HG03159 (cell line): ENCODE measurements at regions not wholly inside any gene's neighbourhood (a gene's known extent, or its start where the extent isn't known, plus 50 kb on each side); places are given as distances from the start of the nearest gene placed in this dataset.

Experiments used
- ATAC-seq: cut with Tn5 transposase; IDR thresholded peaks from one replicate; pipeline ENCODE4 v1.9.1; 2021; ENCODE audit warnings: mild to moderate bottlenecking, moderate library complexity; ENCODE audit not compliant: unreplicated experiment

DNA sequence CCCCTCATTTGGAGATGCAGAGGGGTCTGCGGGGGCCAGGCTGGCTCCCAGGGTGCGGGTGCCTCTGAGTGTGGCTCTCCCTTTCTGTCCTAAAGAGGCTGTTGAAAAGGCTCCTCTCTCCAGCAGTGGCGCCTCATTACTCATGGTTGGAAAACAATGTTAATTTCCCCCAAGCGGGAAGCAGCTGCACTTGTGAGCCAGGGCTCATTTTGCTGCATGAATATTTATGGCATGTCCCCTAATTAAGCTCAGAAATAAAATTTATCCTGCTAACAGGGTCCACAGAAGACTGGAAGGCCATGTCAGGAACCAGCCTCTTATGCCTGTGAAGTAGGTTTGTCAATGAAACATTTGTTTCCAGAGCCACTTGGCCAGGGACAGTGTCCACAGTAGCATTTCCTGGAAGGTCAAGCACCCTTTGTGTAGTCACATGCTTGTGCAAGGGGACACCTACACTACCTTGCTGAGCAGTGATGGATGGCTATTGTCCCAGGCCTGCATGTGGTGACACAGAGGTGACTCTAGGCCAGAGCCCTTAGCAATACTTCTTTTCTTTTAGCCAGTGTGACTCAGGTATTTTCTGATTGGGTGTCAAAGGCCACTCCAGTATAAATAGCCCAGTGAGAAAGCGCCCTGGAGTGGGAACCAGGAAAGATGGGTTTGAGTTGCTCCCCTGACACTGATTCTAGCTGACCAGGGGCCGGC, 259.0 kb downstream of the FOXD2 start:
- ATAC-seq: no peak

DNA sequence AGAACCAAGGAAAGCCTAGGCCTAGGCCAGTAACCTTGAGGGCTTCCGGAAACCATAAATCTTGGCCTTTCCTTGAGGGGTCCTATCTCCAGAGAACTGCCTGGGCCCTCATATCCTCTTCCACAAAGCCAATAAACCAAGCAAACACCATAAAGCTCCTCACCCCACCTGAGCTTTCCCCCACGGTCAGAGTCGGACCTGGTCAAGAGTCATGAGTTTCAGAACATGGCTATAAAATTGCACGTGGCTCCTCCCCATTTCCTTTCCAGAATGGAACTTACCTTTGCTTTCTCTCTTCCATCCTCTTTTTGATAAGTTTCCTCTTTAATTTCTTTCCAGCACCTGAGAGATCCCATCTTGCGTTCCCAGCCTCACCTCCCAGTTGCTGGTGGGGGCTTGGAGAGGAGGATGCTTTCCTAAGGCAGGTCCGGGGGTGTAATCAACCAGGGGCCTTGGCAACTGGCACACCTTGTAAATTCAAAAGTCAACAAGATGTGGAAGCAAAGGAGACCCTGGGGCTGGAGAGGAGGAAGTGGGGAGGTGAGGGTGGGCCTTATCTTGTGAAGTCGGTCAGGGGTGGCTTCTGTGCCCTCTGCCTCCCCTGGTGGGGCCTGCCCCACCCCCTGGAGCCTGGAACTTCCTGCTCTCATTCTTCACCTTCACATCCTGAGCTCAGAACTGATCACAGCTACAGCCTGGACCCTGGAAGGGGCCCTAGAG, 259.9 kb downstream of the FOXD2 start:
- no peak for ATAC-seq

DNA sequence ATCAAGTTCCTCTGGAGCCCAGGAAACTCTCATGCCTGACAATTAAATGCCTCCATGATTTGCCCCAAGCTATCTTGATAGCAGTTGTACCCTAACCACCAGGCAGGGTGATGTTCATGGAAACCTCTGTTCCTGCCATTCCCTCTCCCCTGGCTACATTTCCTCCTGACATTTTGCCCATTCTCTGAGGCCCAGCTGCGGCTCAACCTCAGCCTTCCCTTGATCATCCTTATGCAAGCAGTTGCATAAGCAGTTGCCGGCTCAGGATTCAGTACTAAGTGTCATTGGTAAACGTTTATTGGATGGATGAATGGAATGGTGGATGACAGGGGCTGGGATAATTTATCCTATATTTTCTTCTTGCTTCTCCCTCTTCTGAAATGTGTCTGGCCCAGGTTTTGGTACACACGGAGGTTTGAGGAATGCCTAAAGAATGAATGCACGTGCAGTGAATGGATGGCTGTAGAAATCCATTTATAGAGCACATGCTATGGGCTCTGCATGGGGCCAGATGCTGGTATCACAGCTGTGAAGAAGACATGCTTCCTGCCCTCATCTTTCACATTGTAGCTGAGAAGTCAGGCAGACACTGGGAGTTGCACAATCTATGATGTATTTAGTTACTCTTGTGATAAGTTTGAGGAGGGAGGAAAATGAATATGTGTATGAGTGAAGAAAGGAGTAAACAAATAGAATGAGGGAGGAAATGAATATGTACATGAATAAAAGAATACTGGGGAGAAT, 261.8 kb downstream of the FOXD2 start:
- no peak for ATAC-seq

DNA sequence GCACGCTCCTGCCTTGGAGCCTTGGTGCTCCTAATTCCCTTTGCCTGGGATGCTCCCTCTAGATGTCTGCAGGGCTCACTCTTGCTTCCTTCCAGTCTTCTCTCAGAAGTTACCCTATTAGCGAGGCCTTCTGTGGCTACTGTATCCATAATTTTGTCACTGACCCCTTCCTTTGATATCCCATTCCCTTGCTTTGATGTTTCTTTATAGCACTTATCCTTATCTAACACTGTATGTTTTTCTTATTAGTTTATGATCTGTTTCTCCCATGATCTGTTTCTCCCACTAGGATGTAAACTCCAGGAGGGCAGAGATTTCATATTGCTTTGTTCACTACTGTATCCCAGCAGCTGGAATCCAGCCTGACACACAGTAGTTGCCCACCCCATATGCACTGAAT, 263.4 kb downstream of the FOXD2 start:
- no peak for ATAC-seq

GRCh38 chr1:47701741-47702515, 264.1 kb downstream of the FOXD2 start:
- ATAC-seq: no peak

- no peak for ATAC-seq
These were observed 265.4 kb downstream of the FOXD2 start for GRCh38 chr1:47703156-47703825.

DNA sequence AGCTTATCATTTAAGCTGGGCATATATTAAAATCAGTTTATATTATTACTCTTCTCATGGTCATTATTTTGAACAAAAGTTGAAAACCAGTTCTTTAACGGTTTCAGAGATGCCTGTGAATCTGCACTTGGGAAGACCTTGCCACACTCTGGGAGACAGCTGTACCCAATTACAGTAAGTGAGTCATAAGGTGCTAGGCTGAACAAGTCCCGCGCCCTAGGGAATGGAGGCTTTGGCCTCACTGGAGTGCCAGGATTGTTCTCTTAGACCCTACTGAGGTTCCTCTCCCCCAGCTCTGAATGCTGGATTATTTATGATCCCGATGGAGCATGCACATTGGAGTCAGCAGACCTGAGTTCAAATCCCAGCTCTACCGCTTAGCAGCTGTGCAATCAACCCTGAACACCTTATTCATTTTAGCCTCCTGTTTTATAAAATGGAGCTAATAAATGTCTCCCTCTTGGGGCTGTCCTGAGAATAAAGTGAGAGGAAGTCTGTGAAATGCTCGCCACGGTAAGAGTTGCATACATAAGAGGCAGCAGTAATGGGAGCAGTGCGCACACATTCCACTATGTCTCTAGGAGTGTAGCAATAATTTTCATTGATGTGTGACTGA, 266.2 kb downstream of the FOXD2 start:
- ATAC-seq: no peak

GRCh38 chr1:47705517-47706130, 267.8 kb downstream of the FOXD2 start:
- ATAC-seq: no peak

DNA sequence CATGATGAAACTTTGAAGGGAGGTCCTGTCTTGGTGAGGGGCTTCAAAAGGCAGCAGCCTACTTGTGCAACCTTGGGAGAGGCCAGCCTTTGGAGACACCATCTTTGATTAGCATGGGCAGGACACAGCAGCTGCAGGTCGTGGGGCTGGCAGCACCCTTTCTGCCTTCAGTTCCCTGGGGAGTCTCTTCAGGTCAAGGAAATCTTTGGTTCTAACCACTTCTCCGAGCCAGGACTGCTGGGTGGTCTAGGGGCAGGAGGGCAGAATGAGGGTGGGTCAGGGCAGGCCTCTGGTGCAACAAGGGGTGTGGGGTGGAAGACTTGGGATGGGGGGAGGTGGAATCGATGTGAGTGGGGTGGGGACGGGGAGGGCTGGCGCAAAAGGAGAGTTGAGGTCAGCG, 269.7 kb downstream of the FOXD2 start:
- no peak for ATAC-seq

DNA sequence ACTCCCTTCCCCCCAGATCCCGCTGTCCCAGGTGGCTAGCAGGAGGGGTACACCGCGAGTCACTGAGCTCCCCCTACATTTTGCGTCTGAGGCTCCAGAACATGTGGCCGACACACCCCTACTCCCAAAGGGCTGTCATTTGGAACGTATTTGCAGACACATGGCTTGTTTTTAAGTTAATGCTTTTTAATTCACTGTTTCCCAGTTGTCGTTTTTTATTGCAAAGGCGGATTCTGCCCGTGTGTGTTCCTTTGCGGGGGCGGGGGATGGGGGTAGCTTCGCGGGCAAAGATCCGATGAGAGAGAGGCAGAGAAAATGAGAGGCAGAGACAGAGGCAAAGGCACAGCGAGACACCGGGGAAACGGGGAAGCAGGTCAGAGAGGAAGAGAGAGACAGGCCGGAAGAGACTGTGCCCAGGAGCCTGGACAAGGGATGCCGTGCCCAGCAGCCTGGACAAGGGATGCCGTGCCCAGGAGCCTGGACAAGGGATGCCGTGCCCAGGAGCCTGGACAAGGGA, 270.2 kb downstream of the FOXD2 start:
- no peak for ATAC-seq

DNA sequence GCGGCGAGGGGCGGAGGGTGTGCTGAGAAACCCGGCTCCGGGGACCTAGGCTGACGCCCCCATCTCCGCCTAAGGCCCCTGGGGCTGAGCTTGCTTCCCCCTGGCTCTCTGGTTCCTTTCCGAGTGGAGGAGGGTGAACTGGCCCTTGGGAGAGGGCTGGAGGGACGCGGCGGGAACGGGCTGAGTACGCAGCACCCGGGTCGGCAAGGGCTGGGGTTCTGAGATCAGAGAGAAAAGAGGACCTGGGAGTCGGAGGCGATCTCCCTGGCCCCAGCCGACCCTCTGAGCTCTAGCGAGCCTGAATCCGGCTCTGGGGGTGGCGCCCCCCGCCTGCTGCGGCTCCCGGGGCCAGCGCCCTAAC, 270.8 kb downstream of the FOXD2 start:
- no peak for ATAC-seq

- ATAC-seq: no peak
These were observed 271.4 kb downstream of the FOXD2 start for GRCh38 chr1:47709019-47709871.

GRCh38 chr1:47709872-47710231, 272.0 kb downstream of the FOXD2 start:
- ATAC-seq: no peak

- peak; percentile 60 for ATAC-seq
These were observed 272.7 kb downstream of the FOXD2 start for GRCh38 chr1:47710329-47711071.
